ENCODE measurements at regions not wholly inside any gene's neighbourhood (a gene's known extent, or its start where the extent isn't known, plus 50 kb on each side); places are given as distances from the start of the nearest gene placed in this dataset.

DNA sequence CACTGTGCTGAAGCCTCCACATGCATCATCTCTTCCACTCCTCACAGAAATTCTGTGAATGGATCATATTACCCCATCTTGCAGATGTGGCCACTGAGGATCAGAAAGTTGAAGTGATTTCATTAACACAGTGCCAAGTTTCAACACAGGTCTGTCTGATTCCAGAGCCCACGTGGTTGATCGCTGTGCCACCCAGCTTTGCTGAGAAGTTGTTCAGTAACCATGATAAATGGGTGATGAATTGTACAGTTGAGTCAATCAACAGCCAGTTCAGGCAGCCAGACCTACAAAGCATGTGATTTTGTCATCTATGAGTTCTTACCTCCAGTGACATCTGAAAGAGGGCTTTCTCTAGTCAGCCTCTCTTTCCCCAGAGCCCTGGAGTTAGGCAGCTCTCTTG, 61.8 kb upstream of the GRHL3 start:
- peak; percentile 87 for DNase-seq (ENCODE audit: low read depth)
- no peak overlapping the region for H3K4me3 ChIP-seq (ENCODE audit: low read depth, low read length)
- TF ChIP-seq, protein P1, sequence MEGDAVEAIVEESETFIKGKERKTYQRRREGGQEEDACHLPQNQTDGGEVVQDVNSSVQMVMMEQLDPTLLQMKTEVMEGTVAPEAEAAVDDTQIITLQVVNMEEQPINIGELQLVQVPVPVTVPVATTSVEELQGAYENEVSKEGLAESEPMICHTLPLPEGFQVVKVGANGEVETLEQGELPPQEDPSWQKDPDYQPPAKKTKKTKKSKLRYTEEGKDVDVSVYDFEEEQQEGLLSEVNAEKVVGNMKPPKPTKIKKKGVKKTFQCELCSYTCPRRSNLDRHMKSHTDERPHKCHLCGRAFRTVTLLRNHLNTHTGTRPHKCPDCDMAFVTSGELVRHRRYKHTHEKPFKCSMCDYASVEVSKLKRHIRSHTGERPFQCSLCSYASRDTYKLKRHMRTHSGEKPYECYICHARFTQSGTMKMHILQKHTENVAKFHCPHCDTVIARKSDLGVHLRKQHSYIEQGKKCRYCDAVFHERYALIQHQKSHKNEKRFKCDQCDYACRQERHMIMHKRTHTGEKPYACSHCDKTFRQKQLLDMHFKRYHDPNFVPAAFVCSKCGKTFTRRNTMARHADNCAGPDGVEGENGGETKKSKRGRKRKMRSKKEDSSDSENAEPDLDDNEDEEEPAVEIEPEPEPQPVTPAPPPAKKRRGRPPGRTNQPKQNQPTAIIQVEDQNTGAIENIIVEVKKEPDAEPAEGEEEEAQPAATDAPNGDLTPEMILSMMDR (conservative IDR thresholded peaks at IDR 0.05; ENCODE audit: low read depth, low read length) = no peak

DNA sequence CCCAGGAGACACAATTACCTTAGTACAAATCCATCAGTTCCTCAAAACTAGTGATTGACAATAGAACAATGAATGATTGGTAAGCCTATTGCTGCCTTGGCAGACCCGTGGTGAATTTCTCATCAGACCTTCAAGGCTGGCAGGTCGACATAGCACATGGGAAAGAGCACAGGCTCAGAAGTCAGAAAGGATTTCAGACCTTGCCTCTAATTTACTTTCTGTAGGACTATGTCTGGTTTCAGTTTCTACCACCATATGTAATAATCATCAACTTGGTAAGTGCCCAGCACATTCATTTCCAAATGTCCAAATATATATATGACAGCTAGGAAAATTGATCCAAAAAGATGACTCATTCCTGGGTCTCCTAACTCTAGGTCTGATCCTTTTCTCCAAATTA, 62.5 kb upstream of the GRHL3 start:
- no peak for DNase-seq (ENCODE audit: low read depth)

DNA sequence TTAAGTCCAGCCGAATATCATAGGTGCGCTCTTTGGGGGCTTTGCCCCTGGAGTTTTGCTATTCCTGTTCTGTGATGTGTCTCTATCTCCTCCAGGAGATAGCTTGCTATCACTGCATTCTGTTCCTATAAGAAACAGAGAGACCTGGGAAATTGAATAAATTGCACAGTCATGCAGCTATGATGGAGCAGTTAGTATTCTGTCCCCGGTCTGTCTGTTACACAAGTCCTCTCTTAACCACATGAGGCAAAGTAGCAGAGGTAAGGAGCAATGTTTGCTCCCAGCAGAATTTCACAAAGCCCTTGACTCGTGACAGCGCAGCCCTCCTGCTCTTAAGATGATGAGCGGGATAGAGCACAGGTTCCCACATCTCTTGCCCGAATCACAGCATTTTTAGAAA, 63.9 kb upstream of the GRHL3 start:
- TF ChIP-seq, protein P1 (conservative IDR thresholded peaks at IDR 0.05; ENCODE audit: low read depth, low read length) = no peak
- H3K4me3 ChIP-seq (ENCODE audit: low read depth, low read length) = no peak overlapping the region
- DNase-seq (ENCODE audit: low read depth) = no peak

More for the DNA sequence above, 62.5 kb upstream of the GRHL3 start:
- H3K4me3 ChIP-seq (ENCODE audit: low read depth, low read length) = no peak overlapping the region
- TF ChIP-seq, protein P1 (conservative IDR thresholded peaks at IDR 0.05; ENCODE audit: low read depth, low read length) = no peak

DNA sequence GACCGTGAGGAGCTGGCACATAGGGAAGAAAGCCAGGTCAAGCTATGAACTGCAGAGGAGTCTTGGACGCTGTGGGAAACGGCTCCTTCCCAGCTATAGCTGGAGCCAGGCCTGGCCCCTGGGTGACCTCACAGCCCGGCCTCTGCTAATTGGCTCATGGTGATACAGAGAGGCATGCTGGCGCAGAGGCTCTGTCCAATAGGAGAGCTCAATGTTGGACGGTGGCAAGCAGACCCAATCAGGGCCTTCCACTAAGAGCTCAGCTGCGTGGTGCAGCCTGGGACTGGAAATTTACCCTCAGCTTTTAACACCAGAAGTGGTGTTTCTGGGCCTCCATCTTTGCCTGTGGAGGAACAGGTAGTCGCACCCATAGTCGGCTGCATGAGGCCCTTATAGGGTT, 64.4 kb upstream of the GRHL3 start:
- DNase-seq (ENCODE audit: low read depth) = no peak
- TF ChIP-seq, protein P1 (conservative IDR thresholded peaks at IDR 0.05; ENCODE audit: low read depth, low read length) = no peak
- no peak overlapping the region for H3K4me3 ChIP-seq (ENCODE audit: low read depth, low read length)

DNA sequence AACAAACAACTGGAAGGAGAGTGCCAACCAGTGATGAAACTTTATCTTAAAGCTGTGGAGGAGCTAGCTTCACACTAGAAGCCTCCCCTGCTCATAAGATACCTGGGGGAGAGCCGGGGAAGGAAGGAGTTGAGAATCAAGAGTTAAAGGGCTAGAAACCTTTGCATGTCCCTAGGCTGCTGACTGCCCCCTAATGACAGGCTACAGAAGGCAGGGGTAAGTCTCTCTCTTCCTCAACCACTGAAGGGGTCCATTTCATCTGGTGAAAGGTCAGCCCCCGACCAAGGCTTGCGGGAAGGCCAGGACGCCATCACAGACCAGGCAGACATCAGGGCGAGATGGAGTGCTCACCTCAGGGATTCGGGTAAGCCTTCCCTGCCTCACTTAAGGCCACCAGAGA, 65.6 kb upstream of the GRHL3 start:
- no peak for DNase-seq (ENCODE audit: low read depth)
- H3K4me3 ChIP-seq (ENCODE audit: low read depth, low read length) = no peak overlapping the region
- TF ChIP-seq, protein P1 (conservative IDR thresholded peaks at IDR 0.05; ENCODE audit: low read depth, low read length) = peak; percentile 27

DNA sequence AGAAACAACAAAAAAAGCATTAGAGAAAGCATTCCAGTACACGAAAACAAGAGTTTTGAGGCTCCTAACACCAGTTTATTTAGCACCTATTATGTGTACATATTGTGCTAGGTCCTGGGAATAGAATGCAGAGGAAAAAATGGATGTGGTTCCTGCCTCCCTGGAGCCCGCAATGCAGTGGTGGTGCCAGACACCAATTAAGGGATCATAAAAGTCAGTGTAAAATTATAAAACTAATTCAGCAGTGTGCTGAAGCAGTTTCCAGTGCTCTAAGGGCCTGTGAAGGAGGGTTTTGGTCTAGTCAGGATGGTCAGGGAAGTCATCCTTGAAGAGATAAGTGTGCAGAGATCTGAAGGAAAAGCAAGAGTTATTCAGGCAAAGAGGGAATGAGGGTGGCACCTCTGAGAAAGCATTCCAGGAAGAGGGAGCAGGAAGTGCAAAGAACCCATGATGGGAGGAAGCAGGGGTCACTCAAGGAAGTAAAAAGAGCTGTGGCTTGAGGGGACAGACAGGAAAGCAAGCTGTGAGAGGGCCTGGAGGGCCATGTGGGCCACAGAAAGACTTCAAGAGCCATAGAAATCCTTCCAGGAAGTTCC, 65.2 kb upstream of the IFNLR1 start:
- no peak for DNase-seq (ENCODE audit: low read depth)
- TF ChIP-seq, protein P1 (conservative IDR thresholded peaks at IDR 0.05; ENCODE audit: low read depth, low read length) = no peak

DNA sequence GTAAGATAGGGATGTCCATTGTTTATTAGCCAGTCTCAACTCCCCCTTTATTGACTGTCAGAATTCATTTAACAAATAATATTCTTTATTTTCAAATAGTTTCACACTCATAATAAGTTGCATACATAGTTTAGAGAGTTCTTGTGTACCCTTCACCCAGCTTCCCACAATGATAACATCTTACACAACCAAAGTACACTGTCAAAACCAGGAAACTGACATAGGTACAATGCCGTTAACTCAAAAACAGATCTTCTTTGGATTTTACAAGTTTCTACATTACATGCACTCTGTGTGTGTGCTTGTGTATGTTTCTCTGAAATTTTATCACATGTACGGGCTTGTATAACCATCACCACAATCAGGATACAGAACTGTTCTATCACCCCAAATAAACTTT, 64.4 kb upstream of the IFNLR1 start:
- H3K4me3 ChIP-seq (ENCODE audit: low read depth, low read length) = no peak overlapping the region
- TF ChIP-seq, protein P1 (conservative IDR thresholded peaks at IDR 0.05; ENCODE audit: low read depth, low read length) = no peak
- no peak for DNase-seq (ENCODE audit: low read depth)

More for the DNA sequence above, 65.2 kb upstream of the IFNLR1 start:
- H3K4me3 ChIP-seq (ENCODE audit: low read depth, low read length) = no peak overlapping the region
